HG02798 (cell line): ENCODE measurements at regions not wholly inside any gene's neighbourhood (a gene's known extent, or its start where the extent isn't known, plus 50 kb on each side); places are given as distances from the start of the nearest gene placed in this dataset.
A peak's percentile ranks its signal among the peaks of the same experiment; 100 is the strongest.

Source experiments
- ATAC-seq: cut with Tn5 transposase; IDR thresholded peaks from one replicate; pipeline ENCODE4 v1.9.1; 2021; ENCODE audit warnings: mild to moderate bottlenecking; ENCODE audit not compliant: unreplicated experiment, poor library complexity

- no peak for ATAC-seq
These were observed 284.8 kb upstream of the TENM3 start for GRCh38 chr4:181958446-181958845.

GRCh38 chr4:181959121-181959520 lies 284.1 kb upstream of the TENM3 start:
- no peak for ATAC-seq

GRCh38 chr4:181960384-181960783 lies 282.8 kb upstream of the TENM3 start:
- ATAC-seq = no peak

GRCh38 chr4:181962321-181962720 lies 280.9 kb upstream of the TENM3 start:
- ATAC-seq = no peak

- no peak for ATAC-seq
These were observed 278.5 kb upstream of the TENM3 start for GRCh38 chr4:181964731-181965130.

- ATAC-seq = peak; percentile 54
These were observed 277.1 kb upstream of the TENM3 start for GRCh38 chr4:181966104-181966551.

- no peak for ATAC-seq
These were observed 275.8 kb upstream of the TENM3 start for GRCh38 chr4:181967401-181967800.

GRCh38 chr4:181968371-181968770 lies 274.8 kb upstream of the TENM3 start:
- no peak for ATAC-seq

GRCh38 chr4:181969151-181969550 lies 274.1 kb upstream of the TENM3 start:
- no peak for ATAC-seq

- ATAC-seq = no peak
These were observed 272.8 kb upstream of the TENM3 start for GRCh38 chr4:181970366-181970765.

- ATAC-seq = peak; percentile 73
These were observed 271.8 kb upstream of the TENM3 start for GRCh38 chr4:181971411-181971810.

- ATAC-seq = no peak
These were observed 271.2 kb upstream of the TENM3 start for GRCh38 chr4:181971973-181972372.

- no peak for ATAC-seq
These were observed 266.4 kb upstream of the TENM3 start for GRCh38 chr4:181976764-181977163.

- no peak for ATAC-seq
These were observed 260.8 kb upstream of the TENM3 start for GRCh38 chr4:181982437-181982836.

GRCh38 chr4:181982856-181983255 lies 260.3 kb upstream of the TENM3 start:
- no peak for ATAC-seq

GRCh38 chr4:181987392-181987791 lies 255.8 kb upstream of the TENM3 start:
- peak; percentile 44 for ATAC-seq

GRCh38 chr4:181989071-181989470 lies 254.1 kb upstream of the TENM3 start:
- ATAC-seq = no peak

- no peak for ATAC-seq
These were observed 251.7 kb upstream of the TENM3 start for GRCh38 chr4:181991369-181992108.

- ATAC-seq = no peak
These were observed 244.6 kb upstream of the TENM3 start for GRCh38 chr4:181998398-181999295.

GRCh38 chr4:182000077-182000476 lies 243.1 kb upstream of the TENM3 start:
- ATAC-seq = no peak

GRCh38 chr4:182010876-182011275 lies 232.3 kb upstream of the TENM3 start:
- no peak for ATAC-seq
